ENCODE measurements at regions not wholly inside any gene's neighbourhood (a gene's known extent, or its start where the extent isn't known, plus 50 kb on each side); places are given as distances from the start of the nearest gene placed in this dataset.
"Not testable (repeated sequence)": the region's sequence is repeated elsewhere in the genome, so short reads cannot be mapped to it uniquely, and the experiment has no call there.

DNA sequence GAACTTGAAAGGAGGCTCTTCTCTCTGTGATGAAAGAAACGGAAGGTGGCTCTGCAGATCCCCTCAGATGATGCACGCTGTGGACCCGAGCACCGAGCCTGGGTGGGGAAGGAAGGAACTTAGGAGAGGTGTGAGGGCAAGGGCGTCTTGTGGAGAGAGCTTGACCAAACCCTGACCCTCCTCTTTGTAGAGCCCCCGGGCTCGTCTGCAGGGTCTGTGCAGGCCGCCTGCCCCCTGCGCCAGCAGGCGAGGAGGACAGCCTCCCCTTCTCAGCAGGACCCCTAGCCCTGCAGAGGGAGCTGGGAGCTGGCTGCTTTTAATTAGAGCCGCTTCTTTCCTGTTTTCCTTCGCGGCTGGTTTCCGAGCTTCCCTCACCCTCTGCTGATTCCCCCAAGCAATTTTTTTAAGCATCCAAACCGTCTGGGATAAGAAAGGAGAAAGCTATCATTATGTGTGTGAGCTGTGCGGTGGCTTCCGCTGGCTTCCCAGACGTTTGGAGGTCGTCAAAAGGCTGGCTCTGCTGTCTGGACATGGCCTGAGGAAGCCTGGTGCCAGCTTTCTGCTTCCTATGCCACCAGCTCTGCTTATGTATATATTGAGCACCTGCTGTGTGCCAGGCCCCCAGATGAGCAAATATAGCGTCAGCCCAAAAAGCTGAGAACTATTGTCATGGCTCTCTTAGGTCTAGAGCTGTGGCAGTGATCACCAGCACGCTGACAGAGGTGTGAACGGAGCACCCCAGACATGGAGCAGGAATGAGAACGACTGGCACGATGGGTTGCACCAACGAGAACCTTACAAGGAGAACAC lies 160.2 kb upstream of the IRF2BP2 start:
- no peak for DNase-seq

DNA sequence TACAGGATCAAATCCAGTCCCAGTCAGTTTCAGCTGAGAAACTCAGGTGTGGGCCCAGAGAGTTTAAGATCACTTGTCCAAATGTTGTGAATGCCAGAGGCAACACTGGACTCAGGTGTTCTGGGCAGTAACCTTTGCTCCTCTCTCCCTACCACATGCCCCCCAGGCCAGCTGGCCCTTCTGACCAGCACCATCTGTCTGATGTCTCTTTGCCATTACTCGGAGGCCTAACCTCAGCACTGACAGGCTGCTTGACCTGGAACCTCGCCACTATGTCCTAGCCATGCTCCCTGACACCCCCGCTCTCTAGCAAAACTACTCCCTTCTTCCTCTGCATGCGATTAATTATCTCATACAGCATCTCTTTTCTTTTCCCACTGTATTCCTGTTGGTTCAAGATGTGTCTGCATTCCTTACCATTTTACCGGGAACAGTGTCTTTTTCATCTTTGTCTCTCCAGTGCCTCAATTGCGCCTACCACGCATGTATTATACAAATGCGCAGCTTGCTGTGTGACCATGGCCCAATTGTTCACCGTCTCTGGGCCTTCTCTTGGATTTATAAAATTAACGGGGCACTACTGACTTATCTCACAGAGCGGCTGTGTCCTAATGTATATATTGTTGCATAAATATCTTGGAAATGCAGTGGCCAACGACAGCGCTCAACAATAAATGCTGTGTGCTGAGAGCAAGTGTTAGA lies 159.5 kb upstream of the IRF2BP2 start:
- no peak for DNase-seq

DNA sequence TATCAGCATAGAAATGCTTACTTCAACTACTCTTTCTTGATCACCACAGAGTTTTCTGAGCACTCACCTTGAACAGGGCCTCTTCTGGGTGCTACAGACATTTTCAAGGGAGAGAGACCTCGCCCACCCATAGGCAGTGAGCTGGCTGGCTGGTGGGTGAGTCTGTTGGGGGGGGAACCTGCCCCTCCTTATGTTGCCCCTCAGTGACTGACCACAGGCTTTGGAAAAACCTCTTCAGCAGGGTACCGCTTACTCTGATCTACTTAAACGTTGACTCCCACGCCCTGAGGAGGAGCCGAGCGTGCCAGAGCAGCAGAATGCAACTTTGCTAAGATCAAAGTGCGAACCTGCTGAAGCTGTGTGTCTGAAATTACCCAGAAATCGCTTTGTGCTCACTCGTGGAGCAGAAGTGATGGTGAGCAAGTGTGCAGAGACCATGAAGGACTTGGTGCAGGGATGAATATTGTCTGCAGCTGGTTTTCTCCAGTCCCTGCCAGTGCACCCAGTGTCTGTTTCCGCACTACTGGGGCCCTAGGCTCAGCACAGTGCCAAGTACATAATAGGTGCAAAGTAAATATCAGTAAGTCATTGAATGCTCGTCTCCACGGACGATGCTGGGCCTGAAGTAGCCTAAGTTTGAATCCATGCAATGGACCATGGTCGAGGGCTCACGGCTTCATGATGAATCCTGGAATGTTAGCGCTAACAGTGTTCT lies 158.7 kb upstream of the IRF2BP2 start:
- no peak for DNase-seq

DNA sequence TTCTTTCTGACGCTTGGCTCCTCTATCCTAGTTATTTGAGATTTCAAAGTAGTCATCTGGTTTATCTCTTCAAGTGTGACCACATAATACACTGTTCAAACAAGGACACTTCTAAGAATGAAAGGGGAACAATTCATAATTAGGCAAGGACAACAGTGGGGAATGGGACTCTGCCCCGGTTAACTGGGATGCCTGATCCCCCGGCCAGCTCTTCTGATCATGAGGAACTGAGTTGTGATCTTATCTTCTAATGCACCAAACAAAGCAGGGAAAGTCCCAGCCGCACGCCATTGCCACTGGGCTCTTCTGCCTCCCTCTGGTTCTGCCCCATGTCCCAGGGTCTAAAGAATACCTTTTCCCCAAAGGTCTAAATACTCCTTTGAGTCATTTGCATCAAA lies 158.2 kb upstream of the IRF2BP2 start:
- peak; percentile 39 for DNase-seq

DNA sequence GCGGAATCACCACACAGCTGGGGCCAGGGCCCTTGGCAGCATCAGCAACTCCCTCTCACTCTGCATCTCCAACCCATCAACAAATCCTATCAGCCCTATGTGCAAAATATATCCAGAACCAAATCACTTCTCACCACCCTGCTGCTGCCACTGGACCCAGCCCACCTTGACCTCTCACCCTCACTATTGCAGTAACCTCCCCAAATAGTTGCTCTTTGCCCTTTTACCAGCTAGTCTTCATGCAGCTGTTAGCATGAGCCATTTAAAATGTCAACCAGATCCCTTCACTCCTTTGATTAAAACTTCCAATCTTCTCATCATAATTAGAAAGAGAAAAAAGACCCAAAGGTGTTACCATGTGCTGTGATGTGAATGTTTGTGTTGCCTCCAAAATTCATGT lies 155.7 kb upstream of the IRF2BP2 start:
- DNase-seq = no peak

DNA sequence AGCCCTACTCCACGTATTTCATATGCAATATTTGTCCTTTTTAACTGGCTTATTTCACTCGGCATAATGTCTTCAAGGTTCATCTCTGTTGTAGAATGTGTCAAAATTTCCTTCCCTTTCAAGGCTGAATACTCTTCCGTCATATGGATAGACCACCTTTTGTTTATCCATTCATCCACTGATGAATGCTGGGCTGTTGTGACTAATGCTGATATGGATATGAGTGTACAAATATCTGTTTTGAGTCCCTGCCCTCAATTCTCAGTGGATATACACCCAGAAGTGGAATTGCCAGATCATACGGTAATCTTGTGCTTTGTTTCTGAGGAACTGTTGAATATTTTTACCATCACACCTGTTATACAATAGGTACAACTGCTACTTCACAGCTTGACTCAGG lies 155.2 kb upstream of the IRF2BP2 start:
- DNase-seq = no peak

DNA sequence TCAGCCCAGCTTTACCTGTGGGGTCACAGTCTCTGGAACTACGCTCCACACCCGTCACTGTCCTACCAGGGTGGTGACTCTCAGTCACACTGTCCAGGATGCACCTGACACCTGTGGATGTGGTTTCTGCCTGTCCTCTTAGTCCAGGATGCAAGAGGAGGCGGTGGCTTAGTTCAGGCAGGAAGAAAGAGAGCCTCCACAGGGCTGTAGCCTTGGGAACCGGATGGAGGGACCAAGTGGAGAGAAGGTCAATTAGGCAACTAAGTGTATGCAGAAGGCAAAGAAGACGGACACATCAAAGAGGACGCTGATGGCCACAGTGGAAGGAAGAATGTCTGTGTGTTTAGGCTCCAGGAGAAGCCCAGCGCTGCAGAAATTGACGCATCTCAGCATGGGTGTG lies 153.9 kb upstream of the IRF2BP2 start:
- no peak for DNase-seq

DNA sequence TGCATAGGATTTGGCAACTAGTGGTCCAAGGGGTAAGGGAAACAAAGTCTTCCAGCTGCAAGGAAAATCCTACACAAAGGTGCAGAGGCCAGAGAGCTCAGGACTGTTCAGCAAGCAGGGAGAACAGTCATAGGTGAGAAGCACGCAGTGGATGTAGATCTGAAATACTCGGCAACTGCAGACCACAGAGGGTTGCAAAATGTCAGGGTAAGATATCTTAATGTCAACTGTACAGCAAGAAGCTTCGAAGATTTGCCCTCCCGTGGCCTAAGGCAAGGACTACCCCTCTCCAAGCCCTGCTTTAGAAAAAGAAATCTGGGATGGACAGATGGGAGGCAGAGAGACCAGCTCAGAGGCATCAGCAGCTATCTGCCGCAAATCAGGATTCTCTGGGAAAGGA lies 153.4 kb upstream of the IRF2BP2 start:
- no peak for DNase-seq

DNA sequence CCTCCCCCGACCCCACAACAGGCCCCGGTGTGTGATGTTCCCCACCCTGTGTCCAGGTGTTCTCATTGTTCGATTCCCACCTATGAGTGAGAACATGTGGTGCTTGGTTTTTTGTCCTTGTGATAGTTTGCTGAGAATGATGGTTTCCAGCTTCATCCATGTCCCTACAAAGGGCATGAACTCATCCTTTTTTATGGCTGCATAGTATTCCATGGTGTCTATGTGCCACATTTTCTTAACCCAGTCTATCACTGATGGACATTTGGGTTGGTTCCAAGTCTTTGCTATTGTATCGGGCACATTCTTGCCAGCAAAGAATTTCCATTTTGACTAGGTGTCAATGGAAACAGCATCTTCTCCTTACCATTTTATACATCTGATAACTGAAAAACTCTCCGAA lies 152.1 kb upstream of the IRF2BP2 start:
- not testable (repeated sequence) for DNase-seq

DNA sequence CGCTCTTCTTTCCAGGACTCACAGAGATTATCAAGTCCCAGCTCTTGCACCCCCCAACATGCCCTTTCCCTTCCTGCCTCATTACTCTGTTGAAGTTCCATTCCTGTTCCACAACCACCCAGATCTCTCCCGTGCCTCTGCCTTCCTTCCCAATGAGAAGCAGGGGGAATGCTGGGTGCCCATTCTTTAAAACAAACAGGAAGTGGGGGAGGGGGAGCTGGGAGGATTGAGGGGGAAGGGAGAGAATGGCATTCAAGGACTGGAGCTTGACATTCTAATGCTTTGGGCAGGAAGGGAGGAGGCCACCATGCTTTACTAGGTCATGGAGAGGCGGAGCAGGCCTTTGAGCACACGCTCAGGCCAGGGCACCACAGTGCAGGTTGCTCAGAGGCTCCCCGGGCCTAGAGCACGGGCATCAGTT lies 150.3 kb upstream of the IRF2BP2 start:
- no peak for DNase-seq

DNA sequence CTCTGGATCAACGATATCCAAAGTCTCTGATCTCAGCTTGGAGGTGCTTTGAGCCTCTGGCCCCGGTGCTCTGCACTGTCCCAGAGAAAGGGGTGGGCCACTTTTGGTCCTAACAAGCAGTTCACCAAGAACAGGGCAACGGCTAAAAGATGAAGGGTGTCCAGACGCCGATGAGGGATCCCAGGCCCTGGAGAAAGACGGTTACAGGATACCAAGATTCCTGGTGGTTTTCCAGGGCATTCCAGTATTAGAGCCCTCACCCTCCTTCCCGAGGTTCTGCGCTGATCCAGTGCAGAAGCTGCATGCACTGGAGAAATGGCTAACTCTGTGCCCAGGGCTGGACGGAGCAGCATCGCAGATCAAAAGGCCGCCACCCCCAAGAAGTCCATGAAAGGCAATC lies 149.9 kb upstream of the IRF2BP2 start:
- no peak for DNase-seq

DNA sequence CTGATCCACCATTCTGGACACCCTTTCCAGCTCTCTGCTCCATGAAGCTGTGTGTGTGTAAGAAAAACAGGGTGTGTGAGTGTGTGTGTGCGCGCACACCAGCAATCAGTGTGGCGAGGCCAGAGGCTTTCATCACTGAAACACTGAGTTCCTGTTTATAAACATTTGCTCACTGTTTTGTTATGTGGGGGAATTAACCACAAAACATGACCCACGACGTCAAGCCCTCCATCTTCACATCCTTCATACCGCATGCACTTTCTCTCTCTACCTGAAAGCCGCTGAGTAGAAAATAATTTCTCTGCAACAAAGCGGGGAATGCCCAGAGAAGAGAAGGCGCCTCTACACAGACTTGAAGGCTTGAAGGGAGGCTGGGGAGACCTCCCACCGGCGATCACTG lies 148.9 kb upstream of the IRF2BP2 start:
- DNase-seq = no peak

DNA sequence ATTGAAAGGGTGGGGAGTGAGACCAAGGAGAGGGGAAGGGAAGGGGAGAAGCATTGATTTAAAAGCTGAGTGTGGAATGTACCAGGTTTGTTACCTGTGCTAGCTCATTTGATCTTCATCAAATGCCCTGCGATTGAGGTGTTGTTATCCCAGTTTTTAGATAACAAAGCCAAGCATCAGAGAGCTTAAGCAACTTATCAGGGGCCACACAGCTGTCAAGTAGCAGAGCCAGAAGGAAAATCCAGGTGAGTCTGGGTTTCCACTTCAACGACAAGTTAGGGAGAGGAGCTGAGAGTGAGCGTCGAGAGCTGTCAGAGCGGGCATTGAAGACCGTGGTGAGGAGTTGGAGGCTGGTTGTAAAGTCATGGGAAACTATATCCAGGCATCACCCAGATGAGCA lies 146.9 kb upstream of the IRF2BP2 start:
- DNase-seq = no peak

DNA sequence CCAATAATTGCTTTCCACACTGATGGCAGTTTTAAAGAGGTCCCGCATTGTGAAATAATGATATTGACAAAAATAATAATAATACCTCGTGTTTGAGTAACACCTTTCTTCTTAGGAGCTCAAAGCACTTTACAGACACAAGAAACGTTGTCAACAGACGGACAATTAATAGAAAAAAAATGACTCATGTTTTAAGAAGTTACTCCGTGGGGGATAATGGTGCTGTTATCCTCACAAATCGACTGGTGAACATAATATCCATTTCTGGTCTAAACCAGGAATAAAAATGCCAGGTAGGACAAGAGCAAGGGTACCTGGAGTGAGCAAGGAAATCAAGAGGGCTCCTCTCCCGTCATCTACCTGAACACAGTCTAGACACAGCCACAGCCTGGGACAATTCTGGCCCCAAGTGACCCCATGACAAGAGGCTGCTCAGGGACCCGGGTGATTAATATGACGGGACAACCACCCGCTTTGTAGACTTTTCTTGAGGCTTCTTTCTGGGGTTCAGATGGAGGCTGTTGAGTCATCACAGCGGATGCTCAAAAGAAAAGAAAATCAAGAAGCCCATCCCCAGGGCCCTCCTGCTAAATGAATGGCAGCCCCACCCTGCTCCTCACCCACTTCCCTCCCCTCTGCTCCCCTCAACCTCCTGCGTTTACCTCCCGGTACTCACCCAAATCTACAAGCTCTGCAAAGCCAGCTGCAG lies 146.2 kb upstream of the IRF2BP2 start:
- DNase-seq = no peak

DNA sequence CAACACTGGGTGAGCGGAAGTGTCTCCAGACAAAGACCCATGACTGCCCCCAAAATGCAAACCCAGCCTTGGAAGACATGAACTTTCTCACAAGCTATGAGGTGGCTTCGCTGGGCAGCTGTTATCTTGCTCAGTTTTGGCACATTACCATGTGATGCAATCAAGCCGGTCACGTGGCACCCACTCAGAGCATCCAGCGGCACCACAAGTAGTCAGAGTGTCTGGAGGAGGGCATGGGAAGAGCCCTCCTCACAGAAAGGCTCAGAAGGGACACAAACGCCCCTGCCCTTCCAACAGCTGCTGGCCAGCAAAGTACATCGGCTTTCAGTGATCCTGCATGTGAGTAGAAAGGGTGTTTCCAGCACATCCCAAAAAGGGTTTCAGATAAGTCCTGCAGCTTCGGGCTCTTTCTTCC lies 145.5 kb upstream of the IRF2BP2 start:
- DNase-seq = peak; percentile 94

DNA sequence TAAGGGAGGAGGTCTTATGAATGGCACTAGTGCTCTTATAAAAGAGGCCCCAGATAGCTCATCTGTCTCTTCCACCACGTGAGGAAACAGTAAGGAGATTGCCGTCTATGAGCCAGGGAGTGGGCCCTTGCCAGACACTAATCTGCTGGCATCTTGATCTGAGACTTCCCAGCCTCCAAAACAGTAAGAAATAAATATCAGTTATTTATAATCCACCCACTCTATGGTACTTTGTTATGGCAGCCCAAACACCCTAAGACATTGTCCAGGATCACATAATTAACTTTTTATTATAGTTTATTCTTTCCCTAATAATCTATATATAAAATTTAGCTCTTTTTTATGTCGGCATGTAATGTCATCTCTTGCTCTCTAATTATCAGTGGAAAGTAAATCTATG lies 144.0 kb upstream of the IRF2BP2 start:
- no peak for DNase-seq

DNA sequence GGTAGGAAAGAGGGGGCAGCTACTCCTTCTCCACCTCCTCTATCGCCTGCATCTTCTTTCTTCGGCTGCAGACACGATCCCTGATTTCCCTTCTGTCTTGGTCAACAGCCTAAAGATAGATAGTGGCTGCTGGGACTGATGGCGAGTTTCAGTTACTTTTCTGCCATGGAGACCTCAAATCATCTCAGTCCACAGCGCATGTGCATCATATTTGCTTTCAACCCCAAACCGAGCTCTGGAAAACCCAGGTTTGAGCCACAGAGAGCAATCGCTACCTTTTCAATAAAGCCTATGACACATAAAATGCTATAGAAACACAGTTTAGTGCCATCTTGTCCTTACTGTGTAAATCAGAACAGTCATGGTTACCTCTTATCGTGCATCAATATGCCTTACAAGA lies 142.9 kb upstream of the IRF2BP2 start:
- DNase-seq = no peak

DNA sequence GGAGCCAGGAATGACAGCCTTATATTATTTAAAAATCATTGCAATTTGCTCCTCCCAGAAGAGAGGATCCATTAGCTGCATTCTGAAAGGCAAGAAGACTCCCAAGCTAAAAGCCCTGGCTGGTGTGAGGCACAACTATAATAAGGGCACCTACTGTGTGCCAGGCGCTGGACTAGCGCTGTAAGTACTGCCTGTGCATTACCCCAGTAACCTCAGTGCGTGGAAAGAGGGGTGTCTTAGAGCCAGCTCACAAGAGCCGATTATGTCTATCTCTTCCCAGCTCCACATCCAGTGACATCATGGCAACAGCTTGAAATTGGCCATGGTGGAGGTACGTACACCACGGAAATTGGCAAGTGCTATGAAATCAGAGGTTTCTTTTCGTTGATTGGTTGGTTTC lies 141.7 kb upstream of the IRF2BP2 start:
- DNase-seq = no peak

DNA sequence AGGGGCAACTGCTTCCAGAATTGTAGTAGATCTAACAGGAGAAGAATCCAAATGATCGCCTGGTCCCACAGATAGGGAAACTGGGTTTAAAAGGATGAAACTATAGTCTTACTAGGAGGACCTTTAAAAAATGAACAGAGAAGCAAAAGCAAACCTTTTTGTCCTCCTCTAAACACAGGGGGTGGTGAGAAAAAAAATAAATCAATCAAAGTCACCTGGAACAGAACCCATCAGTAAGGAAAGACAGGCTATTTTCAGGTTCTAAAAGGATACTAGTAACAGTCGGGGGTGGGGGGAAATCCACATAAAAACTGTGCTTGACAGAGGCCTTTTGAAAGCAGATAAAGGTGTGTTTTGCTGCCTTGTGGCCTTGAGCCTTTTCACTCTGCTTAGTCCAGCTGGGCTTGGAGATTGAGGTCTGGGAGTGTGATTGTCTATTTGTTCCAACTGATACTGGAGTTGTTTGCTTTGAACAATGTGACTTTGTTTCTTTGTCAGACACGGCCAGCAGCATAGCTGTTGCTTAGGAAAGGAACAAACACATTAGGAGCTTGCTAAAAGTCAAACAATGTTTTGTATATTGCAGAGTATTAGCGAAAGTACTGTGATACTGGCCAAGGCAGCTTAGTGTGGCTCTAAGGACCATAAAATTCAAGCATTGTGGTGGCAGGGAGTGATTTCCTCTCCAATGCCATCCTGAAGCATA lies 141.1 kb upstream of the IRF2BP2 start:
- DNase-seq = peak; percentile 40

DNA sequence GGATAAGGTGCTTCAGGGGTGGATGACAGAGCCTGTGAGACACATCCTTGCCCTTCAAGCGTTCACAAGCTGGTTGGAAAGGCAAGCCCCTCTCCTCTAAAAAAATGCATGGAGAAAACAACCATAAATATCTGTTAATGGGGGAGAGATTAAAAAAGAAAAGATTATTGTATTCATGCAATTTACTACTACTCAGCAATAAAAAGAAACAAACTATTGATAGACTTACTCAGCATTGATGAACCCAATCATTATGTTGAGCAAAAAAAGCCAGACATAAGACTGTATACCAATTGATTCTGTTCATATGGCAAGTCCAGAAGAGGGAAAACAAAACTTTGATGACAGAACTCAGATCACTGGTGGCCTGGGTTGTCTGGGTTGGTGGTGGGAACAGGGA lies 138.7 kb upstream of the IRF2BP2 start:
- no peak for DNase-seq

DNA sequence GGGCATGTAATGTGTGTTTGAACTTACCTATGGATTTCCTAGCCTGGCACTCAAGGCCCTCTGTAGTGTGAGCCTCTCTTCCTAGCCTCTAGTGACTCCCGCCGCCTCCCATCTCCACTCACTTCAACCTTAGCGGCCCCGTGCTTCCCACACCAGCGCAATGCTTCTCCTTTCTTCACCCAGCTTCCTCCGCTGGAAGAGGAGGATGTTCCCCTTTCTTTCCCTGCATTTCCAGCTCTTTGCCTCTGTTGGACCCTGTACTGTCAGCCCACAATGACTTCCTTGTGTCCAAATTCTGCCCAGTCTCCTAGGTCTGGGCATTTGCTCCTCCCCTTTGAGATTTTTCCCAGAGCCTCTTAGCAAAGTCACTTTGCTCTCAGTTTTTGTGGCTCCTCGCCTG lies 138.1 kb upstream of the IRF2BP2 start:
- DNase-seq = no peak

DNA sequence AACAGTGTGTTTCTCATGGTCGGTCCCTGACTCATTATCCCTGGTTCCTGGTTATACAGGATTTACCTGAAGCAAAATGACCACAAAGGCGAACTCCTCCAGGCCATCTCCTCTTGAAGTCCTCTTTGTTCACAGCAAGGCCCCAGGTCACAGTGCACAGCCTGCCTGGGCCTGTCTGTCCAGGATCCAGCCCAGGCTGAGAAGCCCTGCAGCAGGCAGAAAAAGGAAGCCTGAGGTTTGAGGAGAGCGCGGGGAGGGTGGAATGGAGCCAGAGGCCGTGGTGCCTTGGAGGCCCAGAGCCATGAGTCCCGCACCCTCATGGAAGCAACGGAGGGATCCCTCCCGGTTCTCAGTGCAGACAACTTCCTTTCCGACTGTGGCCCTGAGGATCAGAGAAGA lies 136.8 kb upstream of the IRF2BP2 start:
- DNase-seq = no peak
